Stomach (tissue), 4 donors: ENCODE measurements at regions not wholly inside any gene's neighbourhood (a gene's known extent, or its start where the extent isn't known, plus 50 kb on each side); places are given as distances from the start of the nearest gene placed in this dataset.

ENCODE experiments used
- POLR2A ChIP-seq, 4 donors: fragments of 450-650 bp; IDR thresholded peaks; one replicate each; pipeline ENCODE4 v1.6.1; 2016; ENCODE audit warnings: antibody characterized with exemption in 4 of 4, control low read depth in 2 of 4, mild to moderate bottlenecking in 1 of 4, moderate library complexity in 1 of 4
- TF ChIP-seq, protein P1 (sequence below), 7 experiments: fragments of 450-650 bp in 4 of 7; fragments of 200-600 bp in 3 of 7; sonication (generic) in 3 of 7; IDR thresholded peaks; one replicate each; pipeline ENCODE4 v1.5.1; 2016 to 2019; ENCODE audit warnings: antibody characterized with exemption in 7 of 7, control low read depth in 2 of 7, mild to moderate bottlenecking in 1 of 7

DNA sequence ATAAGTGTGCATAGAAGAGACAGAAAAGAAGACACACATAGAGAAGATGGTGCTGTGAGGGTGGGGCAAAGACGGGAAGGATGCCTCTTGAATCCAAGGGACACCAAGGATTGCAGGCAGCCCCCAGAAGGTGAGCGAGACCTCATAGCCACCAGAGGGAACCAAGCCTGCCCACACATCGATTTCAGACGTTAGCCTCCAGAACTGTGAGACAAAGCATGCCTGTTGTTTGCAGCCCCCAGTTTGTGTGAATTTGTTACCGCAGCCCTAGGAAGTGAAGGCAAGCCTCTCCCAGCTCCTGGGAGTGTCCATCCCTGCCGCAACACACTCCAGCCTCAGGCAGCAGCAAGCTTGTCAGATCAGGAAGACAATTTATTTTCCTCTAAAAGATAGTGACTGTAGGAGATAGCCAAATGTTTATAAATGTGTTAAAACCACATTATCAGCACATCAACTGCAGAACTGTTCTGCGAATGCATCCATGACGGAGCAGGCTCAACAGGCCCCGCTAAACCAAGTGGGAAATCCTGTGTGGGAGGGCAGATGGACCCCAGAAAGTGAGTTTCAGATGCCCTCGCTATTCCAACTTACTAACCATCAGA, 543.3 kb downstream of the MATN1 start:
- no peak for TF ChIP-seq POLR2A (IDR thresholded peaks at IDR 0.05)
- TF ChIP-seq, protein P1, sequence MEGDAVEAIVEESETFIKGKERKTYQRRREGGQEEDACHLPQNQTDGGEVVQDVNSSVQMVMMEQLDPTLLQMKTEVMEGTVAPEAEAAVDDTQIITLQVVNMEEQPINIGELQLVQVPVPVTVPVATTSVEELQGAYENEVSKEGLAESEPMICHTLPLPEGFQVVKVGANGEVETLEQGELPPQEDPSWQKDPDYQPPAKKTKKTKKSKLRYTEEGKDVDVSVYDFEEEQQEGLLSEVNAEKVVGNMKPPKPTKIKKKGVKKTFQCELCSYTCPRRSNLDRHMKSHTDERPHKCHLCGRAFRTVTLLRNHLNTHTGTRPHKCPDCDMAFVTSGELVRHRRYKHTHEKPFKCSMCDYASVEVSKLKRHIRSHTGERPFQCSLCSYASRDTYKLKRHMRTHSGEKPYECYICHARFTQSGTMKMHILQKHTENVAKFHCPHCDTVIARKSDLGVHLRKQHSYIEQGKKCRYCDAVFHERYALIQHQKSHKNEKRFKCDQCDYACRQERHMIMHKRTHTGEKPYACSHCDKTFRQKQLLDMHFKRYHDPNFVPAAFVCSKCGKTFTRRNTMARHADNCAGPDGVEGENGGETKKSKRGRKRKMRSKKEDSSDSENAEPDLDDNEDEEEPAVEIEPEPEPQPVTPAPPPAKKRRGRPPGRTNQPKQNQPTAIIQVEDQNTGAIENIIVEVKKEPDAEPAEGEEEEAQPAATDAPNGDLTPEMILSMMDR (IDR thresholded peaks at IDR 0.05): no peak
